Spleen (tissue), 11 donors: ENCODE measurements at regions not wholly inside any gene's neighbourhood (a gene's known extent, or its start where the extent isn't known, plus 50 kb on each side); places are given as distances from the start of the nearest gene placed in this dataset.

ENCODE experiments used
- DNase-seq: peaks from one replicate; pipeline ENCODE4 v3.0.0-alpha.2; 2020
- H3K27ac ChIP-seq, 8 donors: fragments of 200-600 bp; sonication (generic) in 7 of 8; 1 replicate in 4 of 8; 2 replicates in 4 of 8; pipeline versions ENCODE4 v1.5.0 to v1.8.0; 2016 to 2021; ENCODE audit warnings: inconsistent platforms in 4 of 8, mild to moderate bottlenecking in 4 of 8, moderate library complexity in 1 of 8
- H3K27me3 ChIP-seq, 7 donors: fragments of 200-600 bp; sonication (generic) in 6 of 7; replicated peaks in 1 of 7; 1 replicate in 4 of 7; 2 replicates in 3 of 7; pipeline versions ENCODE4 v1.5.0 to v1.8.0; 2016 to 2021; ENCODE audit warnings: inconsistent platforms in 3 of 7, mild to moderate bottlenecking in 1 of 7
- H3K36me3 ChIP-seq, 6 donors: fragments of 200-600 bp; sonication (generic) in 5 of 6; 1 replicate in 4 of 6; 2 replicates in 2 of 6; pipeline versions ENCODE4 v1.5.0 to v1.8.0; 2016 to 2021; ENCODE audit warnings: inconsistent platforms in 2 of 6
- H3K4me1 ChIP-seq, 6 donors: fragments of 200-600 bp; sonication (generic) in 5 of 6; 1 replicate in 3 of 6; 2 replicates in 3 of 6; pipeline versions ENCODE4 v1.5.0 to v1.8.0; 2016 to 2021; ENCODE audit warnings: inconsistent platforms in 3 of 6
- H3K4me3 ChIP-seq, 8 donors: fragments of 200-600 bp; sonication (generic) in 7 of 8; 1 replicate in 4 of 8; 2 replicates in 4 of 8; pipeline versions ENCODE4 v1.5.0 to v1.8.0; 2016 to 2021; ENCODE audit warnings: inconsistent platforms in 4 of 8, mild to moderate bottlenecking in 4 of 8, moderate library complexity in 2 of 8
- H3K9me3 ChIP-seq, 8 donors: fragments of 200-600 bp; sonication (generic) in 7 of 8; 1 replicate in 4 of 8; 2 replicates in 4 of 8; pipeline versions ENCODE4 v1.5.0 to v1.8.0; 2016 to 2021; ENCODE audit warnings: inconsistent platforms in 4 of 8
- CTCF ChIP-seq, 11 experiments: fragments of 200-600 bp in 7 of 11; fragments of 450-650 bp in 4 of 11; sonication (generic) in 4 of 11; IDR thresholded peaks in 8 of 11; conservative IDR thresholded peaks in 3 of 11; 1 replicate in 7 of 11; 2 replicates in 4 of 11; pipeline versions ENCODE4 v1.4.0 to v1.8.0; 2016 to 2021; ENCODE audit warnings: antibody characterized with exemption in 11 of 11, inconsistent platforms in 4 of 11, mild to moderate bottlenecking in 1 of 11
- POLR2A ChIP-seq, 3 donors: fragments of 450-650 bp; IDR thresholded peaks; one replicate each; pipeline ENCODE4 v1.5.1; 2017; ENCODE audit warnings: antibody characterized with exemption in 3 of 3, mild to moderate bottlenecking in 1 of 3
- POLR2AphosphoS5 ChIP-seq, 3 donors: sonication (generic); formaldehyde crosslinking; IDR thresholded peaks; one replicate each; pipeline ENCODE4 v1.5.1; 2017; ENCODE audit warnings: antibody characterized with exemption in 3 of 3
- WGBS, 5 donors: extraction: QIAGEN DNeasy Blood & Tissue Kit in 3 of 5; methylation state at CpG; one replicate each; pipeline versions ENCODE4 v1.1.5 to v1.1.7; 2013 to 2018; 5-methylcytosine and 5-hydroxymethylcytosine counted together
- intact Hi-C: fragments of 100-400 bp; cut with DNase I; formaldehyde crosslinking; loops from one replicate; pipeline ENCODE4 v1.15.0; 2023; ENCODE audit warnings: low total_unique reads
- donor health status: healthy with polysubstance abuse.
- donor health status: DM: no; HTN: no; CAD: no; lungs with moderate emphysema.
- donor health status: DM: no; HTN: no; CAD: no.
- donor health status: Bipolar disorder and iron deficiency.
- donor health status: healthy.
- donor health status: DM: no; HTN: no; CAD: no.
- donor health status: DM: yes; HTN: yes; CAD: no.

GRCh38 chr11:29538339-29539036, 478.3 kb downstream of the KCNA4 start:
- intact Hi-C loops, result no loop called here
- no peak overlapping the region for H3K4me3 ChIP-seq
- DNase-seq, result no peak
- TF ChIP-seq CTCF (IDR thresholded peaks at IDR 0.05 in 8 of 11, conservative IDR thresholded peaks at IDR 0.05 in 3 of 11), result no peak
- TF ChIP-seq POLR2AphosphoS5 (IDR thresholded peaks at IDR 0.05), result no peak
- no peak for TF ChIP-seq POLR2A (IDR thresholded peaks at IDR 0.05)
- no peaks in the 10 kb centered on the region for H3K9me3 ChIP-seq
- no peaks in the 10 kb centered on the region for H3K27me3 ChIP-seq
- no peaks in the 10 kb centered on the region for H3K4me1 ChIP-seq
- no peak overlapping the region for H3K27ac ChIP-seq
- no peaks in the 10 kb centered on the region for H3K36me3 ChIP-seq

DNA sequence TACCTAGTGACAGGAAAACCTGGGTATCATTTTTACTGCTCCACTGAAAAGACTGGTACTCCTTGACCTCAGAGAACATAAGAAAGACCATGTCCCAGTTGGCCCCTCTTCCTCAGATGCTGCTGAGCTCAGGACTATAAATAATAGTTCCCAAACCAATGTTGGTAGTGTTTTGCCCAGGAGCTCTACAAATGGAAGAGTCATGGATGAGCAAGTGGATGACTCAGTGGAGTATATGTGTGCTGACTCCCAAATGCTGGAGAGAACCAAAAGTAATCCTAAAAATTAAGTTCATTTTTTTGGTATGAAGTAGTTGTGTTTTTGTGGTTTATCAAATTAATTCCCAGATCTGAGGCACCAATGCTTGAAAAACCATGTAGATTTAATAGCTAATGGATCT, 482.0 kb downstream of the KCNA4 start:
- no peak overlapping the region for H3K27ac ChIP-seq
- no peaks in the 10 kb centered on the region for H3K36me3 ChIP-seq
- DNase-seq, result no peak
- no peaks in the 10 kb centered on the region for H3K27me3 ChIP-seq
- intact Hi-C loops, result no loop called here
- no peaks in the 10 kb centered on the region for H3K9me3 ChIP-seq
- no peak overlapping the region for H3K4me3 ChIP-seq
- TF ChIP-seq POLR2A (IDR thresholded peaks at IDR 0.05) (no peak), POLR2AphosphoS5 (IDR thresholded peaks at IDR 0.05) (no peak), CTCF (IDR thresholded peaks at IDR 0.05 in 8 of 11, conservative IDR thresholded peaks at IDR 0.05 in 3 of 11) (no peak)
- no peaks in the 10 kb centered on the region for H3K4me1 ChIP-seq

DNA sequence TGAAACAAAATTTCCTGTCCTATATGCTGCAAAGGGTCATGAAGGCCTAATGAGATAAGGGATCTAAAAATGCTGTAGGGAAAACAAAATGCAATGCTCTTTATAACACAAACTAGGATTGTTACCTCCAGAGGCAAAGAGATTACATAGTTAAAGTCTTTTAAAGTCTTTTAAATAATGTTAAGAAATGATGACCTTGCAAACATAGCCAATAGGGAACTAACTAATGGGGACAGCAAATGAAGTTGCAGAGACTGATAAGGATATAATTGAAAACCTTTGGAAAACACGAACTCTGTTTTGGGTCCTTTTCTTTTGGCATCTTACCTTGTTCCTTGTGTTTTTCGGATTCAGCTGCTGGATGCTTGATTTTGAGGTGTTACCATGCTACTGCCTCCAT, 485.9 kb downstream of the KCNA4 start:
- TF ChIP-seq POLR2AphosphoS5 (IDR thresholded peaks at IDR 0.05) (no peak), POLR2A (IDR thresholded peaks at IDR 0.05) (no peak), CTCF (IDR thresholded peaks at IDR 0.05 in 8 of 11, conservative IDR thresholded peaks at IDR 0.05 in 3 of 11) (no peak)
- intact Hi-C loops, result no loop called here
- H3K36me3 ChIP-seq, result no peaks in the 10 kb centered on the region
- peaks cover 0 to 28% (median 21%) of the 10 kb centered on the region in 8 donors for H3K9me3 ChIP-seq
- no peak for DNase-seq
- H3K27me3 ChIP-seq, result no peaks in the 10 kb centered on the region
- no peaks in the 10 kb centered on the region for H3K4me1 ChIP-seq
- WGBS, 5 donors, result 65 to 81% (median 68%) methylated on average over 2 of the region's 2 CpGs
- no peak overlapping the region for H3K4me3 ChIP-seq
- H3K27ac ChIP-seq, result no peak overlapping the region

DNA sequence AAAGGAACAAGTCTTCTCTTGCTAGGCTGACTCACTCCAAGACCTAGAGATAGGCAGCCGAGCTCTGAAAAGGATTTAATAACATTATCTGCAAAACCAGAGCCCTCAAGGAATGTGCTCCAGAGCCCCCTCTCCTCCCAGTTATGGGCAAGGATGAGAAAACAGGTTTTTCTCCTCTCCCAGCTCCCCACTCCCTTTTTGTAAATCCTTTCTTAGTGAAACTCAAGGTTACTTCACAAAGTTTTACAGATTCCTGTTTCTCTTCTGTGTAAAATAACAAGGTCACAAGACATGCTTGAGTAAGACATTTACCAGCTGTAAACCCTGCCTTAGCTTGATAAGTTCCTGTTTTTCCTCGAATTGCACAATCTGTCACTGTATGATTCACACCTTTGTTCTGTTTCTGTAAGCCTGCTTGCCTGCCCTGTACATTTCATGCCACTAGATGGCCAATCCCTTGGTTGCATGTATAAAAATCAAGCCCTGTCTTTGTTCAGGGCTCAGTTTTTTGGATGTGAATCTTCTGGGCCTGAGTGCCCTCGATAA, 489.4 kb downstream of the KCNA4 start:
- TF ChIP-seq CTCF (IDR thresholded peaks at IDR 0.05 in 8 of 11, conservative IDR thresholded peaks at IDR 0.05 in 3 of 11) (peak in 3 of 11 experiments; percentile 14 to 30 (median 15)), POLR2AphosphoS5 (IDR thresholded peaks at IDR 0.05) (no peak)
- no peaks in the 10 kb centered on the region for H3K4me1 ChIP-seq
- H3K36me3 ChIP-seq, result no peaks in the 10 kb centered on the region
- H3K4me3 ChIP-seq, result no peak overlapping the region
- H3K9me3 ChIP-seq, result peaks cover 0 to 53% (median 33%) of the 10 kb centered on the region in 8 donors
- no peak for DNase-seq
- 31 to 41% (median 36%) methylated on average over 3 of the region's 3 CpGs for WGBS, 5 donors
- H3K27ac ChIP-seq, result peak overlapping the region in 2 of 8 donors; percentile 8 to 58
- intact Hi-C loops, result no loop called here
- no peaks in the 10 kb centered on the region for H3K27me3 ChIP-seq
